Putamen (tissue), 1 donor: ENCODE measurements at regions not wholly inside any gene's neighbourhood (a gene's known extent, or its start where the extent isn't known, plus 50 kb on each side); places are given as distances from the start of the nearest gene placed in this dataset.
"Not testable (repeated sequence)": the region's sequence is repeated elsewhere in the genome, so short reads cannot be mapped to it uniquely, and the experiment has no call there.

Experiments used
- DNase-seq: peaks from one replicate; pipeline ENCODE4 v3.0.0-alpha.2; 2016; ENCODE audit warnings: low spot score

- DNase-seq = no peak
Observed at GRCh38 chr7:19623676-19624075, 85.2 kb downstream of the POLR1F start.

- DNase-seq = peak; percentile 5
Observed at GRCh38 chr7:19621740-19622139, 87.1 kb downstream of the POLR1F start.

DNA sequence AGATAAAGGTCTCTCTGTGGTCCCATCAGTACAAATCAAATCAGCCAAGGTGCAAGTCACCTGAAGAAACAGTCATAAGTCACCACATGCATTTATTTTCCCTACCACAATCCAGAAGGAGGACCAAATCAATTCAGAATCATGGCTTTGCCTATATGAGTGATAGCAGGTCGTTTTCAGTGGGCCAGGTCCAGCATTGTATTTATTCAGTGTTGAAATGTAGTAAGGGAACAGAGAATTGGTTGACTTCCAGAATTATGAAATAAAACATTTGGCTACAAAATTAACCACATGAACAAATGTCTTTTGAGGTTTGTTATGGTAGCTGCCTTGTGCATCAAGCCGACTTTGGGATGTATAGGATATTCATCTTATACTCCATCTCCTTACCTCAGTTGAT lies 88.4 kb downstream of the POLR1F start:
- DNase-seq = no peak

GRCh38 chr7:19619122-19619521 lies 89.7 kb downstream of the POLR1F start:
- DNase-seq = no peak

GRCh38 chr7:19617901-19618300 lies 90.9 kb downstream of the POLR1F start:
- DNase-seq = no peak

GRCh38 chr7:19610194-19610943 lies 98.5 kb downstream of the POLR1F start:
- DNase-seq = no peak

DNA sequence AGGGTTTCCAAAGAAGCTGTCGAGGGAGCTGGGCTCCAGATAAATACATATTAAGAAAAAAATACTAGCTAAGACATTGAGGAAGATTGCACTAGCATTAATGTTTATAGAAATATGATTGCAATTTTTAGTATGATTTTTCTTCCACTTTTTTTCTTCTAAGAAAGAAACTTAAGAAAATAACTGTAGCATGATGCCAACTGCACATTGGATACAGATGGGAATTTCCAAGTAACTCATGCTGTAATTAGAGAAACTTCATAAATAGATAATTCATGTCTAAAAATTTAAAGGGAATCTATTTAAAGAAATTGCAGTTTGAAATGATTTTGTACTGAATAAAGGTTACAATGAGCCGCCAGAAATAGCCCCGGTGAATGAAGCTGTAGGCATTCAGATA lies 119.4 kb downstream of the POLR1F start:
- DNase-seq = no peak

- no peak for DNase-seq
Observed at GRCh38 chr7:19587291-19587690, 121.5 kb downstream of the POLR1F start.

GRCh38 chr7:19585761-19586160 lies 123.1 kb downstream of the POLR1F start:
- no peak for DNase-seq

GRCh38 chr7:19575909-19576557 lies 132.8 kb downstream of the POLR1F start:
- no peak for DNase-seq

- DNase-seq = no peak
Observed at GRCh38 chr7:19574131-19574530, 134.7 kb downstream of the POLR1F start.

- no peak for DNase-seq
Observed at GRCh38 chr7:19572566-19572965, 136.3 kb downstream of the POLR1F start.

- no peak for DNase-seq
Observed at GRCh38 chr7:19567011-19567410, 141.8 kb downstream of the POLR1F start.

DNA sequence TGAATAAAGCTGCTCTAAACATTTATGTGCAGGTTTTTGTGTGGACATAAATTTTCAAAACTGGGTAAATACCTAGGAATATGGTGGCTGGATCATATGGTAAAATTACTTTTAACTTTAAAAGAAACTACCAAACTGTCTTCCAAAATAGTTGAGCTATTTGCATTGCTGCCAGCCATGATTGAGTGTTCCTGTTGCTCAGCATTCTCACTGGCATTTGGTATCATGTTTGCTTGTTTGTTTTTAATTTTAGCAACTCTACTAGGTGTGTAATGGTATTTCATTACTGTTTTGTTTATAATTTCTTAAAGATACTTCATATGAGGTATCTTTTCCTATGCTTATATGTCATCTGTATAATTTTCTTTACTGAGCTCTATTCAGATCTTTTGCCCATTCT lies 143.2 kb downstream of the POLR1F start:
- no peak for DNase-seq

- no peak for DNase-seq
Observed at GRCh38 chr7:19561121-19561805, 147.6 kb downstream of the POLR1F start.

- no peak for DNase-seq
Observed at GRCh38 chr7:19560111-19560883, 148.5 kb downstream of the POLR1F start.

DNA sequence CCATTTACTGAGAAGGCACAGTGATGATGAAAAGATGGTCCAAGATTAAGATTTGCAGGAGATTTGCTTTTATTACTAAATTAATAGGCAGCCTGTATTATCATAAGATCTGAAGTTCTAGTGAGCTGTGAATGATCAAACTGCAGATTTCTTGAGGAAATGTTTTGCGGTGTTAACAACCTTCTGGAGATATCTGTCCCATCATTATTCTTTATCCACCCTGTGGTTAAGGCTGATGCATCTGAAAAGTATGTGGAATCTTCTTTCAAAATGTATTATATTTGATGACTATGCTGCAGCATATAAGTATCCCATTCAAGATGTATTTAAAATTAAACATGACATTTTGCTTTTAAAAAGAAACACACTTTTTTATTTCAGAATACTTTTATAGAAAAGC lies 150.3 kb downstream of the POLR1F start:
- no peak for DNase-seq

DNA sequence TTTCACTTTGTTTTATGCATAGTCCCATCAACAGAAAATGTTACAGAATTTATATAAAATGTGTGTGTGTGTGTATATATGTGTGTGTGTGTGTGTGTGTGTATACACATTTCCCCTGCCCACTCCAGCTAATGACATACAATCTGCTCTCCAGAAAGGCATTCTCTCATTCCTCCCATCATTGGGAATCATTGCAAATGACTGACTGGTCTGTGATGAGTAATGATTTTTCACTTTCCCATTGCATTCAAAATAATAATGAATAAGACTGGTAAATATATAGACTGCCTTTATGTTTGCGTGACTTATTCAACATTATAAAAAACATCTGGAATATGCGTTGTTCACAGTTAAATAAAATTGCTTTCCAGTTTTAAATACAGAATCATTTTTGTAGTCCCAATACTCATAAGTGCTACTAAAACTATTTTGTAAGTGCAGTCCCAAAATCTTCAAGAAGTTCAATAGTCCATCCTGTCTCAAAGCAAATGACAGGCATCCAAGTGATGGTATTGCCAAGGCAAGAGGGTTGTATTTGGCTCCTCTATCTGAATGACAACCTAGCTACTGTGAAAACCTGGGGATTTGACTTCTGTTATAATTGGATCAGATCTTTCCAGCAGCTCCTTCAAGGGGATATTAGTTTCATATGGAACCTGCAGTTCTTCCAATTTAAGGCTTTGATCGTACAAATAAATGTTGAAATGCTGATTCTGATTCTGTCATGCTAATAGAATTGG lies 150.9 kb downstream of the POLR1F start:
- DNase-seq = no peak

DNA sequence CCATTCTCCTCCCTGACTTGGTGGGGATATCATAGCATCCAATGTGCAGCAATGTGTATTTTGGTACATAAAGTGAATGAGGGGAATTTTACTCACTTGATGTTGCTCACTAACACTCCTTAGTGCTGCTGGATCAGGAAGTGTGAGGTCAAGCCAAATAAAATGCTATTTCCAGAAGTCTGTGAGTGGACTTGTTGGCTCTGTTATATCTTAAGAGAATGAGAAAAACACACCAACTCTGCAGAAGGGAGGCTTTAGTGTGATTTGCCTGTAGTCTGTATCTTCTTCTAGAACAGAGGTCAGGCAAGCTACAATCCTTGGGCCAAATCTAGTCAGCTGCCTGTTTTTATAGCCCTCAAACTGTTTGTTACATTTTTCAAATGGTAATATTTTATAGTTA lies 154.3 kb downstream of the POLR1F start:
- DNase-seq = no peak

DNA sequence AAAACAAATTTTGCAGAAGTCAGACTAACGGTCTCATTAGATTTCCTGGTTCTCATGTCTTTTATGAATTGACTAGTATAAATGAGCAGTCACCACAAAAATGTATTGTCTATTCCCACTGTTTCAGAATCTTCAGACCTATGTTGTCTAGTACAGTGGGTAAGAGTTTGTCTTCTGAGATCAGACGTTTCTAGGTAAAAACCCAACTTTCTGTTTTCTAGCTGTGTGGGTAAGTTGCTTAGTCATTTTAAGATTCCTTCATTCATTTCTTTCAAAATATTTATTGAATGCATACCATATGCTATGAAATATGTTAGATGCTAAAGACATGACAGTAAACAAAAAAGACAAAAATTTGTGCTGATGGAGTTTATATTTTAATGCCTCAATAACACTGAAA lies 156.3 kb downstream of the POLR1F start:
- DNase-seq = no peak

GRCh38 chr7:19549246-19549645 lies 159.6 kb downstream of the POLR1F start:
- DNase-seq = not testable (repeated sequence)

- no peak for DNase-seq
Observed at GRCh38 chr7:19537942-19538401, 170.9 kb downstream of the POLR1F start.
